ENCODE measurements at regions not wholly inside any gene's neighbourhood (a gene's known extent, or its start where the extent isn't known, plus 50 kb on each side); places are given as distances from the start of the nearest gene placed in this dataset.
"Not testable (repeated sequence)": the region's sequence is repeated elsewhere in the genome, so short reads cannot be mapped to it uniquely, and the experiment has no call there.

DNA sequence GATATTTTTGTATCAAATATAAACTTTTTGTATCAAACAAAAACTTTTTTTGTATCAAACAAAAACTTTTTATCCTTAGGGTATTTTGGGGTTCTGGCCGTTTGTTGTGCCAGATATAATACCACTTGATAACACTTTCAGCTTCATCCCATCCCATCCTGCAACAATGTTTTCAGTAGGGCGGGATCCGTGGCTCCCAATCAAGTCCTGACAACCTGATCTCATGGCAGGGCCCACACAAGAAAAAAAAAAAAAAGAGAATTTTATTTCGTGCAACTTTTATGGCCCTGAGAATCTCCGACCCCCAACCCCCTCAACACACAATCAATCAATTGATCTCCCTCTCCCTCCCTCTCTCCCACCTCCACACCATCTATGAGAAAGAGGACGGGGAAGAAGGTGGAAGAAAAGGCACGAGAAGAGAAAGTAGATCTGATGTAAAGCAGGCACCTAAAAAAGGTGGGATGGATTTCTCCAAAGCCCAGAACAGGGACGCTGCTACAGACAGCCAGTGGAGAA, 4749.6 kb upstream of the OR11H1 start:
- H3K27ac ChIP-seq (ENCODE audit: insufficient read depth, low read length, poor library complexity, severe bottlenecking) = no peak overlapping the region
- H3K4me1 ChIP-seq (ENCODE audit: control insufficient read depth, insufficient read depth, low read length, poor library complexity, severe bottlenecking) = no peaks in the 10 kb centered on the region
- no peak overlapping the region for H3K4me3 ChIP-seq (ENCODE audit: low read depth, low read length)
- Mint-ChIP-seq H3K27me3 (no peaks in the 10 kb centered on the region), H3K9me3 (peaks cover 10 to 65% (median 45%) of the 10 kb centered on the region in 7 donors), H3K36me3 (peaks cover 3% of the 10 kb centered on the region), H3K27ac (no peak overlapping the region), H3K4me1 (peaks cover 0 to 5% (median 0%) of the 10 kb centered on the region in 4 donors), H3K4me3 (no peak overlapping the region)
- ATAC-seq (ENCODE audit: low read depth in 2 of 2) = no peak
- no peak for DNase-seq
- peaks cover 19 to 59% of the 10 kb centered on the region in 2 experiments for H3K9me3 ChIP-seq (ENCODE audit: control insufficient read depth in 2 of 2, low read length in 2 of 2)
- H3K27me3 ChIP-seq (ENCODE audit: control insufficient read depth, insufficient read depth, low read length) = no peaks in the 10 kb centered on the region
- no peaks in the 10 kb centered on the region for H3K36me3 ChIP-seq (ENCODE audit: control insufficient read depth, insufficient read depth, low read length)

DNA sequence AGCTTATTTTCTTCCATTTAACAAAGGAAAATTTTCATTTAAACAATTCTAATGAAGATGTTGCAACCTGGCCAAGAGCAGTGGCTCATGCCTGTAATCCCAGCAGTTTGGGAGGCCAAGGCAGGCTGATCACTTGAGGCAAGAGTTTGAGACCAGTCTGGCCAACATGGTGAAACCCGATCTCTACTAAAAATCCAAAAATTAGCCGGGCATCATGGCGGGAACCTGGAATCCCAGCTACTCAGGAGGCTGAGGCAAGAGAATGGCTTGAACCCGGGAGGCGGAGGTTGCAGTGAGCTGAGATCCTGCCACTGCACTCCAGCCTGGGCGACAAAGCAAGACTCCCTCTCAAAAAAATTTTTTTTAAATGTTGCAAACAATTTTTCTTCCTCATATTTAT, 4748.8 kb upstream of the OR11H1 start:
- H3K9me3 Mint-ChIP-seq = peaks cover 10 to 67% (median 43%) of the 10 kb centered on the region in 7 donors

DNA sequence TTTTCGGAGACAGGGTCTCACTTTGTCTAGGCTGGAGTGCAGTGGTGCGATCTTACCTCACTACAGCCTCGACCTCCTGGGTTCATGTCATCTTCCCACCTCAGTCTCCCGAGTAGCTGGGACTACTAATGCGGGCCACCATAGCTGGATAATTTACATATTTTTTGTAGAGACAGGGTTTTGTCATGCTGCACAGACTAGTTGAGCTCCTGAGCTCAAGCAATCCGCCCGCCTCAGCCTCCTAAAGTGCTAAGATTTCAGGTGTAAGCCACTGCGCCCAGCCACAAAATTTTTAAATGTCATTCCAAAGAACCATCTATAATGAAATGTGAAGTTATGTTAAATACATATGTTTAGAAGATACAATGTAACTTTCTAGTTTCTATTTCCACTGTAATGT, 4747.7 kb upstream of the OR11H1 start:
- Histone ChIP-seq H3K4me1 (ENCODE audit: control insufficient read depth, insufficient read depth, low read length, poor library complexity, severe bottlenecking) (no peaks in the 10 kb centered on the region), H3K9me3 (ENCODE audit: control insufficient read depth in 2 of 2, low read length in 2 of 2) (peaks cover 19 to 50% of the 10 kb centered on the region in 2 experiments), H3K4me3 (ENCODE audit: low read depth, low read length) (no peak overlapping the region), H3K27ac (ENCODE audit: insufficient read depth, low read length, poor library complexity, severe bottlenecking) (no peak overlapping the region), H3K27me3 (ENCODE audit: control insufficient read depth, insufficient read depth, low read length) (no peaks in the 10 kb centered on the region), H3K36me3 (ENCODE audit: control insufficient read depth, insufficient read depth, low read length) (no peaks in the 10 kb centered on the region)
- H3K4me1 Mint-ChIP-seq = peaks cover 0 to 5% (median 0%) of the 10 kb centered on the region in 4 donors
- H3K27me3 Mint-ChIP-seq = no peaks in the 10 kb centered on the region
- no peak overlapping the region for H3K4me3 Mint-ChIP-seq
- H3K36me3 Mint-ChIP-seq = peaks cover 3% of the 10 kb centered on the region
- no peak for DNase-seq
- H3K9me3 Mint-ChIP-seq = peaks cover 10 to 63% (median 43%) of the 10 kb centered on the region in 7 donors
- ATAC-seq (ENCODE audit: low read depth in 2 of 2) = peak in 1 of 2 donors; percentile 14
- H3K27ac Mint-ChIP-seq = no peak overlapping the region

More for the DNA sequence above, 4748.8 kb upstream of the OR11H1 start:
- H3K36me3 Mint-ChIP-seq; H3K4me1 ChIP-seq (ENCODE audit: control insufficient read depth, insufficient read depth, low read length, poor library complexity, severe bottlenecking); H3K36me3 ChIP-seq (ENCODE audit: control insufficient read depth, insufficient read depth, low read length); H3K27ac ChIP-seq (ENCODE audit: insufficient read depth, low read length, poor library complexity, severe bottlenecking); H3K4me3 Mint-ChIP-seq; DNase-seq; H3K27me3 ChIP-seq (ENCODE audit: control insufficient read depth, insufficient read depth, low read length); ATAC-seq (ENCODE audit: low read depth in 2 of 2); H3K27me3 Mint-ChIP-seq; H3K4me1 Mint-ChIP-seq; H3K27ac Mint-ChIP-seq; H3K4me3 ChIP-seq (ENCODE audit: low read depth, low read length): not testable (repeated sequence)
- peaks cover 19 to 59% of the 10 kb centered on the region in 2 experiments for H3K9me3 ChIP-seq (ENCODE audit: control insufficient read depth in 2 of 2, low read length in 2 of 2)

DNA sequence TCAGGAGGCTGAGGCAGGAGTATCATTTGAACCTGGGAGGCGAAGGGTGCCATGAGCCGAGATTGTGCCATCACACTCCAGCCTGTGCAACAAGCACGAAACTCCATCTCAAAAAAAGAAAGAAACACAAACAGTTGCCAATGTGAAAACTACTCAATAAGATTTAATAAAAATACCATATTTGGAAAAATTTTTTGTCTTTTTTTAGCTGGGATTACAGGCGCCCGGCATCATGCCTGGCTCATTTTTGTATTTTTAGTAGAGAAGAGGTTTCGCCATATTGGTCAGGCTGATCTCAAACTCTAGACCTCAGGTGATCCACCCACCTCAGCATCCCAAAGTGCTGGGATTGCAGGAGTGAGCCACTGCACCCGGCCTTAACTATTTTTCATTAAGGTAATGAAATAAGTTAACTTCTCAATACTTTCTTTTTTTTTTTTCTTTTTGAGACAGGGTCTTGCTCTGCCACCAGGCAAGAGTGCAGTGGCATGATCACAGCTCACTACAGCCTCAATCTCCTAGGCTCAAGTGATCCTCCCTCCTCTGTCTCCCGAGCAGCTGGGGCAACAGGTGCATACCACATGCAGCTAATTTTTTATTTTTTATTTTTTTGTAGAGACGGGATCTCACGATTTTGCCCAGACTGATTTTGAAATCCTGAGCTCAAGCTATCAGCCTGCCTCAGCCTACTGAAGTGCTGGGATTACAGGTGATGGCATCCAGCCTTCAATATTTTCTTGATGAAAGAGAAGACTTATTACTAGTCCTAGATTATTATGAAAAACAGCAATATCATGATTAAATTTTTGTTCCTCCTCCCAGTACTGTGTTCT, 4746.2 kb upstream of the OR11H1 start:
- Mint-ChIP-seq H3K36me3 (peaks cover 3% of the 10 kb centered on the region), H3K9me3 (peaks cover 10 to 54% (median 35%) of the 10 kb centered on the region in 7 donors), H3K27me3 (no peaks in the 10 kb centered on the region), H3K4me1 (peaks cover 0 to 5% (median 0%) of the 10 kb centered on the region in 4 donors), H3K27ac (no peak overlapping the region), H3K4me3 (no peak overlapping the region)
- Histone ChIP-seq H3K27ac (ENCODE audit: insufficient read depth, low read length, poor library complexity, severe bottlenecking) (no peak overlapping the region), H3K4me1 (ENCODE audit: control insufficient read depth, insufficient read depth, low read length, poor library complexity, severe bottlenecking) (no peaks in the 10 kb centered on the region), H3K4me3 (ENCODE audit: low read depth, low read length) (no peak overlapping the region), H3K36me3 (ENCODE audit: control insufficient read depth, insufficient read depth, low read length) (no peaks in the 10 kb centered on the region), H3K27me3 (ENCODE audit: control insufficient read depth, insufficient read depth, low read length) (no peaks in the 10 kb centered on the region), H3K9me3 (ENCODE audit: control insufficient read depth in 2 of 2, low read length in 2 of 2) (peaks cover 13 to 50% of the 10 kb centered on the region in 2 experiments)
- DNase-seq (no peak), ATAC-seq (ENCODE audit: low read depth in 2 of 2) (no peak)
